ENCODE measurements at regions not wholly inside any gene's neighbourhood (a gene's known extent, or its start where the extent isn't known, plus 50 kb on each side); places are given as distances from the start of the nearest gene placed in this dataset.

DNA sequence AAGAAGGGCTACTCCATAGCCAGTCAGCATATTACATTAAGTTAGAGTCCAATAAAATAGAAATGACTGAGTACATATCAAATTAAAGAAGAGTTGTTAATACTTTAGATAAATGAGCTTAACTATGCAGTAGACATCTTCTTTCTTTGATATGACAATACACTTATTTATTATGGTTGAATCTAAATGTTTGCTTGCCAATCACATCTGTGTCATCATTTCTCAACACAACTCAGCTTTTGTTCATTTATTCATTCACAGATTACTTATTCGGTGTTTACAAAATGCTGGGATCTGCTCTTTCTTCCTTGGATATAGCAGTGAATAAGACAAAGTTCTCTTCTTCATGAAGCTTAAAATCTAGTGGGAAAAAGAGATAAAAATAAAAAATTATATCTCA lies 614.6 kb upstream of the ATP2B1 start:
- no peak for DNase-seq
- Histone ChIP-seq H3K4me3 (ENCODE audit: insufficient read depth, low read depth, low read length) (no peak overlapping the region), H3K36me3 (replicated peaks; ENCODE audit: control insufficient read depth, insufficient read depth, low read length) (no peaks in the 10 kb centered on the region), H3K27me3 (ENCODE audit: control insufficient read depth, insufficient read depth, low read length) (no peaks in the 10 kb centered on the region)

- Histone ChIP-seq H3K27me3 (ENCODE audit: control insufficient read depth, insufficient read depth, low read length) (no peaks in the 10 kb centered on the region), H3K4me3 (ENCODE audit: insufficient read depth, low read depth, low read length) (no peak overlapping the region), H3K36me3 (replicated peaks; ENCODE audit: control insufficient read depth, insufficient read depth, low read length) (no peaks in the 10 kb centered on the region)
- no peak for DNase-seq
Observed at GRCh38 chr12:90322006-90322405, 613.4 kb upstream of the ATP2B1 start.

- peak; percentile 13 for DNase-seq
- no peak overlapping the region for H3K4me3 ChIP-seq (ENCODE audit: insufficient read depth, low read depth, low read length)
- H3K36me3 ChIP-seq (replicated peaks; ENCODE audit: control insufficient read depth, insufficient read depth, low read length) = no peaks in the 10 kb centered on the region
- H3K27me3 ChIP-seq (ENCODE audit: control insufficient read depth, insufficient read depth, low read length) = no peaks in the 10 kb centered on the region
Observed at GRCh38 chr12:90321369-90321768, 612.7 kb upstream of the ATP2B1 start.

- Histone ChIP-seq H3K36me3 (replicated peaks; ENCODE audit: control insufficient read depth, insufficient read depth, low read length) (no peaks in the 10 kb centered on the region), H3K4me3 (ENCODE audit: insufficient read depth, low read depth, low read length) (no peak overlapping the region), H3K27me3 (ENCODE audit: control insufficient read depth, insufficient read depth, low read length) (no peaks in the 10 kb centered on the region)
- no peak for DNase-seq
Observed at GRCh38 chr12:90311561-90311960, 602.9 kb upstream of the ATP2B1 start.

DNA sequence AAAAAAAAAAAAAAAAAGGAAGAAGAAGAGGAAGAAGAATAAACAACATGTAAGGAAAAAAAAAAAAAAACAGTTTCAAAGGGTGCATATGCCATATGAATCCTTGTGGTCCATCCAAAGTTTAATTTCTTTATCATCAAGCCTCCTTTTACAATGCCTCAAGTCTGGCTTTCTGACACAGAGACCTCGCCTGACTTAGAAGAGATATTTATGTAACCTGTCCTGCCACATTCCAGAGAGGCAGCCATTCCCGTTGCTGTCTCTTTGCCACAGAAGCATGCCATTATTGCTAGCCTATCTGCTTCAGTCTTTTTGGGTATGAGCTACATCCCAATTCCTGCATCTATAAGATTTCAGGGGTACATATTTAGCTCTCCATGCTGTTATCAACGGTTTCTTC lies 596.7 kb upstream of the ATP2B1 start:
- Histone ChIP-seq H3K4me3 (ENCODE audit: insufficient read depth, low read depth, low read length) (no peak overlapping the region), H3K27me3 (ENCODE audit: control insufficient read depth, insufficient read depth, low read length) (no peaks in the 10 kb centered on the region), H3K36me3 (replicated peaks; ENCODE audit: control insufficient read depth, insufficient read depth, low read length) (no peaks in the 10 kb centered on the region)
- DNase-seq = peak; percentile 10

DNA sequence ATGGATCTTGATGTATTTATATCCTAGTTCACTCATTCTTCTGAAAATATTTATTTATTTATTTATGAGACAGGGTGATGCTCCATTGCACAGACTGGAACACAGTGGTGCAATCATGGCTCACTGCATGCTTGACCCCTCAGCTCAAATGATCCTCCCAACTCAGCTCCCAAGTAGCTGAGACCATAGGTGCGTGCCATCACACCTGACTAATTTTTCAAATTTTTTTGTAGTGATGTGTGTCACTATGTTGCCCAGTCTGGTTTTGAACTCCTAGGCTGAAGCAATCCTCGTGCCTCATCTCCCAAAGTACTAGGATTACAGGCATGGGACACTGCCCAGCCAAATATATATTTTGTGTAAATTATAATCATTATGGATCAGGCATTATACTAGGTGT lies 595.6 kb upstream of the ATP2B1 start:
- Histone ChIP-seq H3K4me3 (ENCODE audit: insufficient read depth, low read depth, low read length) (no peak overlapping the region), H3K27me3 (ENCODE audit: control insufficient read depth, insufficient read depth, low read length) (no peaks in the 10 kb centered on the region), H3K36me3 (replicated peaks; ENCODE audit: control insufficient read depth, insufficient read depth, low read length) (no peaks in the 10 kb centered on the region)
- DNase-seq = no peak

DNA sequence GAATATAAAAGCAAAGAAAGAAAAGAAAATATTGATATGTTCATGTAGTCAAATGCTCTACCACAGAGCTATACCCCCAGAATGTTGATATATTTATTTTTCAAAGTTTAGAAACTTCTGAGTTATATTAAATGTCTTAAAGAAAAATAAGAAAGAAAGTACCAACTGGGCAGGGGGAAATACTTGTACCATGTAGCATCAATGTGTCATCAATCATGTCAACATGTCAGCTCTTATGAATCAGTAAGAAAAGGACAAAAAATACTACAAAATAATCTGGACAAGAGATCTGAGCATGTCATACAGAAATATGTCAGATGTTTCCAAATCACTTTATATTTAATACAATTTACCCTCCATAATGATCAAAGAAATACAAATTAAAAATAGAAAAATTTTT lies 595.1 kb upstream of the ATP2B1 start:
- H3K36me3 ChIP-seq (replicated peaks; ENCODE audit: control insufficient read depth, insufficient read depth, low read length) = no peaks in the 10 kb centered on the region
- no peak for DNase-seq
- H3K27me3 ChIP-seq (ENCODE audit: control insufficient read depth, insufficient read depth, low read length) = no peaks in the 10 kb centered on the region
- no peak overlapping the region for H3K4me3 ChIP-seq (ENCODE audit: insufficient read depth, low read depth, low read length)

DNA sequence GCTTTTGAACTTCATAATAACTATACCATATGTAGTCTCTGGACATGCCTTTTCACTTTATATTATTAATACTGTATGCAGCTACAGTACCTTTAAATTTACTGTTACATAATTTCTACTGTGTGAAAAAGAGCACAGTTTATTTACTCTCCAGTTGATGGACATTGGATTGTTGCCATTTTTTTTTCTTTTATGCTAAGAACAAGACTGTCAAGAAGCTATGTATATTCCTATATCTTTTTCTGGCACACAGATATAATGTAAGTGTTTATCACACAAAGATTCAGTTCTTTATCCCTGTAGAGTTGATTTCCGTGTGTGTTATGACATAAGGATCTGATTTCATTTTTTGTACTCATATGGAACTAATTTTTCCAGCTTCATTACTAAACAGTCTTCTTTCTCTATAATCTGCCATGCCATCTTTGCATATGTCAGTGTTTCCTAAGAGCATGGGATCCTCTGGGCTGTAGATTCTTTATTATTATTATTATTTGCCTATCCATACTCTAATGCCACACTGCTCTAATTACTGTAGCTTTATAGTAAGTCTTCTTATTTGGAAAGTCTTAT lies 593.0 kb upstream of the ATP2B1 start:
- Histone ChIP-seq H3K36me3 (replicated peaks; ENCODE audit: control insufficient read depth, insufficient read depth, low read length) (no peaks in the 10 kb centered on the region), H3K27me3 (ENCODE audit: control insufficient read depth, insufficient read depth, low read length) (no peaks in the 10 kb centered on the region), H3K4me3 (ENCODE audit: insufficient read depth, low read depth, low read length) (no peak overlapping the region)
- no peak for DNase-seq

GRCh38 chr12:90301095-90301494 lies 592.5 kb upstream of the ATP2B1 start:
- no peak overlapping the region for H3K4me3 ChIP-seq (ENCODE audit: insufficient read depth, low read depth, low read length)
- DNase-seq = no peak
- no peaks in the 10 kb centered on the region for H3K27me3 ChIP-seq (ENCODE audit: control insufficient read depth, insufficient read depth, low read length)
- H3K36me3 ChIP-seq (replicated peaks; ENCODE audit: control insufficient read depth, insufficient read depth, low read length) = no peaks in the 10 kb centered on the region

DNA sequence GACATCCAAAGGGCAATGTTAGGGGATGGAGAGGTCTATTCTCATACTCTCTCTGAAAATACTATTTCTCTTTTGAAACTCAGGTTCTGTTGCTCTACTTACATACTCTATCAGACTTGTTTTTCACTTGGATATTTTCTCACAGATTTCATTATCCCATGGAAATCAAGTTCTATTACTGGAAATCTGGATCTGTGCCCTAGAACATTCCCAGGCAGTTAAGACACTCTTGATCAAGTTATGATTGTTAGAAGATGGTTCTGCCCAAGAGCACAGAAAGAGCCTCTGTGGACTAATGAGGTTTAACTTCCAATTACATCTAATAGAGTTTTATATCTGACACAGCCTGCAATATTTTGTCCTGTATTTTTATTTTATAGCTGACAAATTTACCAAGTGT lies 591.0 kb upstream of the ATP2B1 start:
- Histone ChIP-seq H3K4me3 (ENCODE audit: insufficient read depth, low read depth, low read length) (no peak overlapping the region), H3K36me3 (replicated peaks; ENCODE audit: control insufficient read depth, insufficient read depth, low read length) (no peaks in the 10 kb centered on the region), H3K27me3 (ENCODE audit: control insufficient read depth, insufficient read depth, low read length) (no peaks in the 10 kb centered on the region)
- no peak for DNase-seq

- H3K36me3 ChIP-seq (replicated peaks; ENCODE audit: control insufficient read depth, insufficient read depth, low read length) = no peaks in the 10 kb centered on the region
- no peaks in the 10 kb centered on the region for H3K27me3 ChIP-seq (ENCODE audit: control insufficient read depth, insufficient read depth, low read length)
- no peak for DNase-seq
- no peak overlapping the region for H3K4me3 ChIP-seq (ENCODE audit: insufficient read depth, low read depth, low read length)
Observed at GRCh38 chr12:90299121-90299520, 590.5 kb upstream of the ATP2B1 start.

GRCh38 chr12:90298289-90298948 lies 589.8 kb upstream of the ATP2B1 start:
- no peak overlapping the region for H3K4me3 ChIP-seq (ENCODE audit: insufficient read depth, low read depth, low read length)
- H3K27me3 ChIP-seq (ENCODE audit: control insufficient read depth, insufficient read depth, low read length) = no peaks in the 10 kb centered on the region
- no peak for DNase-seq
- H3K36me3 ChIP-seq (replicated peaks; ENCODE audit: control insufficient read depth, insufficient read depth, low read length) = no peaks in the 10 kb centered on the region

DNA sequence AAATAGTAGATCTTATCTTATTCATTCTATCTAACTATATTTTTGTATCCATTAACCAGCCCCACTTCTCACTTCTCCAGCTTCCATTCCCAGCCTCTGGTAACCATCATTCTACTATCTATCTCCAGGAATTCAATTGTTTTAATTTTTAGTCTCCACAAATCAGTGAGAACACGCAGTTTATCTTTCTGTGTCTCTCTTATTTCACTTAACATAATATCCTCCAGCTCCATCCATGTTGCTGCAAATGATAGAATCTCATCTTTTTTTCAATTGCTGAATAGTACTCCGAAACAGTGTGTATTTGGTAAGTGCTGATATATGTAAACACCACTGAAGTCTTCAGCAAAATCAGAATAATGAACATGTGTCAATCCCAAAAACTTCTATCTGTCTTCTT lies 587.2 kb upstream of the ATP2B1 start:
- DNase-seq = no peak
- no peaks in the 10 kb centered on the region for H3K27me3 ChIP-seq (ENCODE audit: control insufficient read depth, insufficient read depth, low read length)

DNA sequence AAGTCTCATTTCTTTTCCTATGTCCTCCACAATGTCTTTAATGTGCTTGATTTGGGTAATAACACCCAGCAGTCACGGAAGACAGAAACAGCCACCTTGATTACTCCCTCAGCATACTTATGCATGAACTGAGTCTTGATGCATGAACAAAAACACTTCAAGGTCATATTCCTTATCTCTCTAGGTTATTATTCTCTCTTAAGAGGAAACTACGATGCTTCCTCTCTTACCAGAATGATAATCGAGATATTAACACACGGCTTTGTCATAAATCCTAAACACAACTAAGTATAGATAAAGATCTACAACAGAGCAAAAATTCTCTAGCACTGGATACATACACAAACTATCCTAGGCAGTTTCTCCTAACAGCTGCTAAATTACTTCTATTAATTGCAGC lies 583.5 kb upstream of the ATP2B1 start:
- no peak for DNase-seq
- Histone ChIP-seq H3K36me3 (replicated peaks; ENCODE audit: control insufficient read depth, insufficient read depth, low read length) (no peaks in the 10 kb centered on the region), H3K4me3 (ENCODE audit: insufficient read depth, low read depth, low read length) (no peak overlapping the region), H3K27me3 (ENCODE audit: control insufficient read depth, insufficient read depth, low read length) (no peaks in the 10 kb centered on the region)

More for the DNA sequence above, 587.2 kb upstream of the ATP2B1 start:
- Histone ChIP-seq H3K4me3 (ENCODE audit: insufficient read depth, low read depth, low read length) (no peak overlapping the region), H3K36me3 (replicated peaks; ENCODE audit: control insufficient read depth, insufficient read depth, low read length) (no peaks in the 10 kb centered on the region)

GRCh38 chr12:90290980-90291975 lies 582.6 kb upstream of the ATP2B1 start:
- H3K36me3 ChIP-seq (replicated peaks; ENCODE audit: control insufficient read depth, insufficient read depth, low read length) = no peaks in the 10 kb centered on the region
- no peak overlapping the region for H3K4me3 ChIP-seq (ENCODE audit: insufficient read depth, low read depth, low read length)
- no peak for DNase-seq
- no peaks in the 10 kb centered on the region for H3K27me3 ChIP-seq (ENCODE audit: control insufficient read depth, insufficient read depth, low read length)
